Spleen (tissue), 11 donors: ENCODE measurements at regions not wholly inside any gene's neighbourhood (a gene's known extent, or its start where the extent isn't known, plus 50 kb on each side); places are given as distances from the start of the nearest gene placed in this dataset.

Experiments used
- DNase-seq: peaks from one replicate; pipeline ENCODE4 v3.0.0-alpha.2; 2020
- H3K27ac ChIP-seq, 8 donors: fragments of 200-600 bp; sonication (generic) in 7 of 8; 1 replicate in 4 of 8; 2 replicates in 4 of 8; pipeline versions ENCODE4 v1.5.0 to v1.8.0; 2016 to 2021; ENCODE audit warnings: inconsistent platforms in 4 of 8, mild to moderate bottlenecking in 4 of 8, moderate library complexity in 1 of 8
- H3K27me3 ChIP-seq, 7 donors: fragments of 200-600 bp; sonication (generic) in 6 of 7; replicated peaks in 1 of 7; 1 replicate in 4 of 7; 2 replicates in 3 of 7; pipeline versions ENCODE4 v1.5.0 to v1.8.0; 2016 to 2021; ENCODE audit warnings: inconsistent platforms in 3 of 7, mild to moderate bottlenecking in 1 of 7
- H3K36me3 ChIP-seq, 6 donors: fragments of 200-600 bp; sonication (generic) in 5 of 6; 1 replicate in 4 of 6; 2 replicates in 2 of 6; pipeline versions ENCODE4 v1.5.0 to v1.8.0; 2016 to 2021; ENCODE audit warnings: inconsistent platforms in 2 of 6
- H3K4me1 ChIP-seq, 6 donors: fragments of 200-600 bp; sonication (generic) in 5 of 6; 1 replicate in 3 of 6; 2 replicates in 3 of 6; pipeline versions ENCODE4 v1.5.0 to v1.8.0; 2016 to 2021; ENCODE audit warnings: inconsistent platforms in 3 of 6
- H3K4me3 ChIP-seq, 8 donors: fragments of 200-600 bp; sonication (generic) in 7 of 8; 1 replicate in 4 of 8; 2 replicates in 4 of 8; pipeline versions ENCODE4 v1.5.0 to v1.8.0; 2016 to 2021; ENCODE audit warnings: inconsistent platforms in 4 of 8, mild to moderate bottlenecking in 4 of 8, moderate library complexity in 2 of 8
- H3K9me3 ChIP-seq, 8 donors: fragments of 200-600 bp; sonication (generic) in 7 of 8; 1 replicate in 4 of 8; 2 replicates in 4 of 8; pipeline versions ENCODE4 v1.5.0 to v1.8.0; 2016 to 2021; ENCODE audit warnings: inconsistent platforms in 4 of 8
- POLR2A ChIP-seq, 3 donors: fragments of 450-650 bp; IDR thresholded peaks; one replicate each; pipeline ENCODE4 v1.5.1; 2017; ENCODE audit warnings: antibody characterized with exemption in 3 of 3, mild to moderate bottlenecking in 1 of 3
- POLR2AphosphoS5 ChIP-seq, 3 donors: sonication (generic); formaldehyde crosslinking; IDR thresholded peaks; one replicate each; pipeline ENCODE4 v1.5.1; 2017; ENCODE audit warnings: antibody characterized with exemption in 3 of 3
- WGBS, 5 donors: extraction: QIAGEN DNeasy Blood & Tissue Kit in 3 of 5; methylation state at CpG; one replicate each; pipeline versions ENCODE4 v1.1.5 to v1.1.7; 2013 to 2018; 5-methylcytosine and 5-hydroxymethylcytosine counted together
- intact Hi-C: fragments of 100-400 bp; cut with DNase I; formaldehyde crosslinking; loops from one replicate; pipeline ENCODE4 v1.15.0; 2023; ENCODE audit warnings: low total_unique reads
- TF ChIP-seq, protein P1 (sequence below), 11 experiments: fragments of 200-600 bp in 7 of 11; fragments of 450-650 bp in 4 of 11; sonication (generic) in 4 of 11; IDR thresholded peaks in 8 of 11; conservative IDR thresholded peaks in 3 of 11; 1 replicate in 7 of 11; 2 replicates in 4 of 11; pipeline versions ENCODE4 v1.4.0 to v1.8.0; 2016 to 2021; ENCODE audit warnings: antibody characterized with exemption in 11 of 11, inconsistent platforms in 4 of 11, mild to moderate bottlenecking in 1 of 11
- donor health status: healthy with polysubstance abuse.
- donor health status: DM: no; HTN: no; CAD: no; lungs with moderate emphysema.
- donor health status: DM: no; HTN: no; CAD: no.
- donor health status: Bipolar disorder and iron deficiency.
- donor health status: healthy.
- donor health status: DM: no; HTN: no; CAD: no.
- donor health status: DM: yes; HTN: yes; CAD: no.

- Histone ChIP-seq H3K9me3 (peaks cover 0 to 28% (median 20%) of the 10 kb centered on the region in 8 donors), H3K27ac (no peak overlapping the region), H3K4me3 (no peak overlapping the region), H3K36me3 (no peaks in the 10 kb centered on the region), H3K27me3 (no peaks in the 10 kb centered on the region), H3K4me1 (no peaks in the 10 kb centered on the region)
- TF ChIP-seq POLR2A (IDR thresholded peaks at IDR 0.05) = no peak
- TF ChIP-seq, protein P1, sequence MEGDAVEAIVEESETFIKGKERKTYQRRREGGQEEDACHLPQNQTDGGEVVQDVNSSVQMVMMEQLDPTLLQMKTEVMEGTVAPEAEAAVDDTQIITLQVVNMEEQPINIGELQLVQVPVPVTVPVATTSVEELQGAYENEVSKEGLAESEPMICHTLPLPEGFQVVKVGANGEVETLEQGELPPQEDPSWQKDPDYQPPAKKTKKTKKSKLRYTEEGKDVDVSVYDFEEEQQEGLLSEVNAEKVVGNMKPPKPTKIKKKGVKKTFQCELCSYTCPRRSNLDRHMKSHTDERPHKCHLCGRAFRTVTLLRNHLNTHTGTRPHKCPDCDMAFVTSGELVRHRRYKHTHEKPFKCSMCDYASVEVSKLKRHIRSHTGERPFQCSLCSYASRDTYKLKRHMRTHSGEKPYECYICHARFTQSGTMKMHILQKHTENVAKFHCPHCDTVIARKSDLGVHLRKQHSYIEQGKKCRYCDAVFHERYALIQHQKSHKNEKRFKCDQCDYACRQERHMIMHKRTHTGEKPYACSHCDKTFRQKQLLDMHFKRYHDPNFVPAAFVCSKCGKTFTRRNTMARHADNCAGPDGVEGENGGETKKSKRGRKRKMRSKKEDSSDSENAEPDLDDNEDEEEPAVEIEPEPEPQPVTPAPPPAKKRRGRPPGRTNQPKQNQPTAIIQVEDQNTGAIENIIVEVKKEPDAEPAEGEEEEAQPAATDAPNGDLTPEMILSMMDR (IDR thresholded peaks at IDR 0.05 in 8 of 11, conservative IDR thresholded peaks at IDR 0.05 in 3 of 11) = no peak
- TF ChIP-seq POLR2AphosphoS5 (IDR thresholded peaks at IDR 0.05) = no peak
- no peak for DNase-seq
- 82 to 92% (median 87%) methylated on average over 2 of the region's 2 CpGs for WGBS, 5 donors
- intact Hi-C loops = no loop called here
Measured at GRCh38 chr6:91780270-91780669, 1193.4 kb upstream of the MAP3K7 start.

GRCh38 chr6:91761621-91762020 lies 1174.7 kb upstream of the MAP3K7 start:
- intact Hi-C loops = no loop called here
- Histone ChIP-seq H3K9me3 (peaks cover 0 to 3% (median 0%) of the 10 kb centered on the region in 8 donors), H3K36me3 (no peaks in the 10 kb centered on the region), H3K27me3 (no peaks in the 10 kb centered on the region), H3K4me1 (no peaks in the 10 kb centered on the region), H3K4me3 (no peak overlapping the region), H3K27ac (no peak overlapping the region)
- TF ChIP-seq POLR2AphosphoS5 (IDR thresholded peaks at IDR 0.05) (no peak), POLR2A (IDR thresholded peaks at IDR 0.05) (no peak)
- TF ChIP-seq, protein P1 (IDR thresholded peaks at IDR 0.05 in 8 of 11, conservative IDR thresholded peaks at IDR 0.05 in 3 of 11) = no peak
- DNase-seq = no peak
- 40 to 55% (median 54%) methylated on average over 1 of the region's 1 CpG for WGBS, 5 donors

DNA sequence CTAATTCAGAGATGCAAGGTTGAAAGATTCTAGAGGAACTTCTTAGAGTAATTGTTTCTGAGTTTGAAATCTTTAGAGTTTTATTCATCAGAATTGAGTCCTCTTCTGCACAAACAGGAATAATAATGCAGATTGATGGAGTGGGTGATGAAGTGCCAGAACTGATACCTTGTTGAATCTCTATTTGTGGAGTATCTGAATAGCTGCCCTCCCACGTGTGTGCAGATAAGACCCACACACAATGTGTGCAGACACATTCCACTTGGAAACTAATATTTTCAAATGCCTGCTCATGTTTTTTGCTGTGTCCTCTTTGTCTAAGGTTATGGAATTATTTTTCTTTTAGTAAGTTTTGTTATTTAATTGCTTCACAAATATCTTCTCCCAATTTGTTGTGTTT lies 1167.8 kb upstream of the MAP3K7 start:
- Histone ChIP-seq H3K36me3 (no peaks in the 10 kb centered on the region), H3K27ac (no peak overlapping the region), H3K4me1 (no peaks in the 10 kb centered on the region), H3K4me3 (no peak overlapping the region), H3K9me3 (peaks cover 0 to 6% (median 0%) of the 10 kb centered on the region in 8 donors), H3K27me3 (no peaks in the 10 kb centered on the region)
- no peak for TF ChIP-seq POLR2AphosphoS5 (IDR thresholded peaks at IDR 0.05)
- TF ChIP-seq, protein P1 (IDR thresholded peaks at IDR 0.05 in 8 of 11, conservative IDR thresholded peaks at IDR 0.05 in 3 of 11) = no peak
- no peak for TF ChIP-seq POLR2A (IDR thresholded peaks at IDR 0.05)
- 72 to 91% (median 78%) methylated on average over 1 of the region's 1 CpG for WGBS, 5 donors
- intact Hi-C loops = no loop called here
- DNase-seq = no peak

DNA sequence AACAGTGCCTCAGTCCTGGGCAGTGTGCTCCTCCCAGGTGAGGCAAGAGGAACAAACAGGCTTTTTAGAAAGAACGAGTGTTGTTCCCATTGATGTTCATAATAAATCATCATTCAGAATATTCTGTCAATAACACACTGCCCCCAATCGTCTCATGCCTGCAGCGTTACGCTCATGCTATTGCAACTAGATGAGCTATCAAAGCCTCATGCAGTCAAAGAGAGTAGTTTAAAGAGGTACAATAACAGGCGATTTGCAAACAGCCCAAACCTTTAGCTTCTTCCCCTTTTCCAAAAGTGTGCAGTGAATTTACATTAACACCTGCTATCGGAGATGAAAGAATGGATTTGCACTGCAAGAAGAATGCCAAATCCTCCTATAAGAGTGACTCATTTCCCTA lies 1164.7 kb upstream of the MAP3K7 start:
- Histone ChIP-seq H3K27me3 (no peaks in the 10 kb centered on the region), H3K36me3 (no peaks in the 10 kb centered on the region), H3K4me3 (no peak overlapping the region), H3K9me3 (peaks cover 0 to 6% (median 0%) of the 10 kb centered on the region in 8 donors), H3K27ac (no peak overlapping the region), H3K4me1 (no peaks in the 10 kb centered on the region)
- 88 to 94% (median 90%) methylated on average over 6 of the region's 6 CpGs for WGBS, 5 donors
- DNase-seq = no peak
- TF ChIP-seq POLR2AphosphoS5 (IDR thresholded peaks at IDR 0.05) (no peak), POLR2A (IDR thresholded peaks at IDR 0.05) (no peak)
- TF ChIP-seq, protein P1 (IDR thresholded peaks at IDR 0.05 in 8 of 11, conservative IDR thresholded peaks at IDR 0.05 in 3 of 11) = no peak
- intact Hi-C loops = no loop called here
